ENCODE measurements at regions not wholly inside any gene's neighbourhood (a gene's known extent, or its start where the extent isn't known, plus 50 kb on each side); places are given as distances from the start of the nearest gene placed in this dataset.

GRCh38 chr2:59851836-59852475 lies 701.5 kb downstream of the BCL11A start:
- no peak for TF ChIP-seq EP300 (IDR thresholded peaks at IDR 0.05; ENCODE audit: low read depth)
- TF ChIP-seq CTCF (IDR thresholded peaks at IDR 0.05), result no peak
- no peak for TF ChIP-seq POLR2A (IDR thresholded peaks at IDR 0.05)

Measured in transverse colon (tissue), 3 donors.